Left lobe of liver (tissue), 2 donors: ENCODE measurements at regions not wholly inside any gene's neighbourhood (a gene's known extent, or its start where the extent isn't known, plus 50 kb on each side); places are given as distances from the start of the nearest gene placed in this dataset.

ENCODE experiments used
- ATAC-seq: fragments of 200-7000 bp; cut with Tn5 transposase; one replicate; pipeline ENCODE4 v1.9.1; 2020; ENCODE audit warnings: mild to moderate bottlenecking, moderate library complexity
- DNase-seq: peaks from one replicate; pipeline ENCODE4 v3.0.0-alpha.2; 2020; ENCODE audit warnings: low spot score
- donor health status: DM: no; HTN: no; CAD: no; lungs with moderate emphysema.
- donor health status: DM: no; HTN: yes; CAD: no.

- ATAC-seq (peak; percentile 47), DNase-seq (no peak)
Observed at GRCh38 chr11:27216270-27217149, 146.5 kb downstream of the CCDC34 start.

- DNase-seq (peak; percentile 50), ATAC-seq (peak; percentile 53)
Observed at GRCh38 chr11:27215471-27216269, 147.3 kb downstream of the CCDC34 start.

- no peak for ATAC-seq
- DNase-seq, result no peak
Observed at GRCh38 chr11:27214713-27215112, 148.3 kb downstream of the CCDC34 start.

GRCh38 chr11:27213232-27213660 lies 149.8 kb downstream of the CCDC34 start:
- ATAC-seq (no peak), DNase-seq (no peak)

- DNase-seq, result no peak
- ATAC-seq, result no peak
Observed at GRCh38 chr11:27212248-27212780, 150.7 kb downstream of the CCDC34 start.

- peak; percentile 65 for ATAC-seq
- DNase-seq, result no peak
Observed at GRCh38 chr11:27211370-27212127, 151.5 kb downstream of the CCDC34 start.

GRCh38 chr11:27210531-27210930 lies 152.5 kb downstream of the CCDC34 start:
- ATAC-seq, result no peak
- no peak for DNase-seq

GRCh38 chr11:27209562-27210005 lies 153.4 kb downstream of the CCDC34 start:
- DNase-seq (no peak), ATAC-seq (no peak)

GRCh38 chr11:27208846-27209245 lies 154.2 kb downstream of the CCDC34 start:
- no peak for ATAC-seq
- no peak for DNase-seq

- DNase-seq (no peak), ATAC-seq (no peak)
Observed at GRCh38 chr11:27207025-27207650, 155.9 kb downstream of the CCDC34 start.

GRCh38 chr11:27205779-27206570 lies 157.0 kb downstream of the CCDC34 start:
- DNase-seq (no peak), ATAC-seq (no peak)

GRCh38 chr11:27205250-27205649 lies 157.8 kb downstream of the CCDC34 start:
- ATAC-seq (no peak), DNase-seq (no peak)

GRCh38 chr11:27204529-27204928 lies 158.5 kb downstream of the CCDC34 start:
- ATAC-seq, result peak; percentile 70
- no peak for DNase-seq

- ATAC-seq (no peak), DNase-seq (no peak)
Observed at GRCh38 chr11:27203077-27203647, 159.9 kb downstream of the CCDC34 start.

GRCh38 chr11:27201454-27202302 lies 161.1 kb downstream of the BBOX1 start:
- DNase-seq (peak; percentile 73), ATAC-seq (peak; percentile 81)

- DNase-seq (no peak), ATAC-seq (no peak)
Observed at GRCh38 chr11:27200779-27201453, 160.3 kb downstream of the BBOX1 start.

- ATAC-seq (no peak), DNase-seq (no peak)
Observed at GRCh38 chr11:27196203-27196897, 155.7 kb downstream of the BBOX1 start.
